NT2/D1 (cell line): ENCODE measurements at regions not wholly inside any gene's neighbourhood (a gene's known extent, or its start where the extent isn't known, plus 50 kb on each side); places are given as distances from the start of the nearest gene placed in this dataset.

ENCODE experiments used
- DNase-seq: peaks from one replicate; pipeline ENCODE4 v3.0.0-alpha.2; 2011; ENCODE audit warnings: low read depth, low spot score
- H3K27me3 ChIP-seq: 2 replicates; pipeline ENCODE4 v1.6.0; 2011; ENCODE audit warnings: mild to moderate bottlenecking; ENCODE audit not compliant: insufficient read length, insufficient read depth
- H3K36me3 ChIP-seq: 2 replicates; pipeline ENCODE4 v1.6.1; 2011; ENCODE audit warnings: mild to moderate bottlenecking, low read length, mixed read lengths; ENCODE audit not compliant: insufficient read depth, insufficient read length
- H3K4me1 ChIP-seq: 2 replicates; pipeline ENCODE4 v1.5.1; 2011; ENCODE audit not compliant: insufficient read depth, insufficient read length
- H3K4me3 ChIP-seq: 2 replicates; pipeline ENCODE4 v1.5.1; 2011; ENCODE audit warnings: low read depth; ENCODE audit not compliant: insufficient read length
- H3K9ac ChIP-seq: 2 replicates; pipeline ENCODE4 v1.6.0; 2011; ENCODE audit warnings: low read depth; ENCODE audit not compliant: insufficient read length
- H3K9me3 ChIP-seq: 2 replicates; pipeline ENCODE4 v1.5.1; 2011; ENCODE audit warnings: mild to moderate bottlenecking, low read length; ENCODE audit not compliant: insufficient read depth
- SUZ12 ChIP-seq: IDR thresholded peaks from 2 replicates; pipeline ENCODE4 v1.6.1; 2011; ENCODE audit not compliant: insufficient read length, insufficient read depth; ENCODE audit errors: extremely low read depth
- YY1 ChIP-seq: IDR thresholded peaks from 2 replicates; pipeline ENCODE4 v1.6.1; 2011; ENCODE audit not compliant: insufficient read length, insufficient read depth
- ZNF274 ChIP-seq: IDR thresholded peaks from 2 replicates; pipeline ENCODE4 v1.6.1; 2011; ENCODE audit warnings: mild to moderate bottlenecking, low read depth, low read length

DNA sequence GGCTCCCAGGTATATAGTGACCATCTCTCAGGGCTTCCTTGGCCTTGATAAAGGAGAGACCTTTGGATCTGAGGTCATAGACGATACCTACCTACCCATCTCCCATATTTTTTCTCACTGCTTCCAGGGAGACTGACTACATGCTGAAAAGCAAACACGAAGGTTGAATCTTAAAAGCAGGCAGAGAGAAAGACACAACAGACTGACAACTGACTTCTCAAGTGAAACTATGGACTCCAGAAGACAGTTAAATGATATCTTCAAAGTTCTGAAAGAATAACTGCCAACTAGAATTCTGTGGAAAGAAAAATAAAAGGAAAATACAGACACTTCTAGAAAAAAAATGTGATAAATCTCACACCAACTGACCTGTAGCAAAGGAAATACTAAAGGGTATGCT is 76.5 kb upstream of the HAAO start:
- no peaks in the 10 kb centered on the region for H3K4me1 ChIP-seq
- no peak for DNase-seq
- no peaks in the 10 kb centered on the region for H3K27me3 ChIP-seq
- peaks cover 10% of the 10 kb centered on the region; the same call in 1 of the 2 replicates for H3K9me3 ChIP-seq
- no peak overlapping the region for H3K4me3 ChIP-seq
- TF ChIP-seq SUZ12: no peak
- no peak for TF ChIP-seq YY1
- TF ChIP-seq ZNF274: no peak
- H3K9ac ChIP-seq: no peak overlapping the region
- H3K36me3 ChIP-seq: no peaks in the 10 kb centered on the region

DNA sequence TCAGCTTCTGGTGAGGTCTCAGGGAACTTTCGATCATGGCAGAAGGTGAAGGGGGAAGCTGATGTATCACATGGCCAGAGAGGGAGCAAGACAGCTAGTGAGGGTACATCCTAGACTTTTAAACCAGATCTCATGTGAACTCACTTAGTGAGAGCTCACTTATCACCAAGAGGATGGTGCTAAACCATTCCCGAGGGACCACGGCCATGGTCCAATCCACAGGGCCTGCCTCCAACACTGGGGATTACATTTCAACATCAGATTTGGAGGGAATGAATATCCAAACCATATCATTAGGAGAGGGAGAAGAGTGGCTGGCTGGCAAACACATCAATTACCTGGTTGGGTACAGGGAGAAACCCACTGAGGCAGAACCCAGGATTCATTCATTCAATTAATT is 75.7 kb upstream of the HAAO start:
- TF ChIP-seq ZNF274 (no peak), SUZ12 (no peak), YY1 (no peak)
- DNase-seq: no peak
- no peak overlapping the region for H3K9ac ChIP-seq

DNA sequence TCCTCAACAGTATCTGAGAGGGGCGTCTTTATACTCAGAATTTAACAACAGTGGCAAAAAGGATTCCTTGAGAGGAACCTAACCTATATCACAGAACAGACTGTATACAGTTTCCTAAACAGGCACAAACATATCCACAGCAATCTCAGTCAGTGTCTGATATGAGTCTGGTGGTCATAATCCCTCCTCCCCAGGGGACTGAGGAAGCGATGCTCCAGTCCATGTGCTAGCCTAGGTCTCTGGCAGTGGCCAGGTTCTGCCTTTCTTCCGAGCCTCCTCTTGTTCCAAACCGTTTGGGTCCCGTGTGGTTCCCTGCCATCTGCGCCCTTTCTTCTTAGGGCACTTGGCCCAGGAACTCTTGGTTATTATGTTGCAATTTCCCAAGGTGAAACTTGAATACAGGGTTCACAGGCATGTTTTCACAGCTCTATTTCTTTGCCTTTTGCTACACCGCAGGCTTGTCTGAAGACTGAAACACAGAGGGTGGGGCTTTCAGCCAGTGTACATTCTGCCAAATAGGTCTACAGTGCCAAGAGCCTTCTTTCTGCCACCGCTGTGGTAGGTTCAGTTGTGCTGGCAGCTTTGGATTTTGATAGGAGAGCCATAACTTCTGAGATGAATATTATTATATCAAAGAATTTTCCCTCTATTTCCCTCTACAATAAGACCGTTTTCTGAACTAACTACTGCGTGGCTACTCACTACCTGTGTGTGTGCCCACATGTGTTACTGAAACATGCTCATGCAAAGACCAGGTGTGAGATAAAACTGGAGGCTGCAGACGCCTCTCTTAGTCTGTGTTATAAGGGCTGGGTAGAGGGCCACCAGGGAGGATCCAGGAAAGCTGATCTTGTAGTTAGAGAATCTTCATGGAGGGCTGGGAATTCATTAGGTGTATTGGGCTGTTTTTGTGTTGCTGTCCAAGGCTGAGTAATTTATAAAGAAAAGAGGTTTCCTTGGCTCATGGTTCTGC is 75.0 kb upstream of the HAAO start:
- H3K36me3 ChIP-seq: no peaks in the 10 kb centered on the region
- no peaks in the 10 kb centered on the region for H3K27me3 ChIP-seq
- no peak for TF ChIP-seq SUZ12
- TF ChIP-seq ZNF274: no peak
- no peak for TF ChIP-seq YY1
- peaks cover 10% of the 10 kb centered on the region; the same call in 1 of the 2 replicates for H3K9me3 ChIP-seq
- no peak overlapping the region for H3K4me3 ChIP-seq
- H3K9ac ChIP-seq: no peak overlapping the region
- no peaks in the 10 kb centered on the region for H3K4me1 ChIP-seq
- DNase-seq: no peak

More for the DNA sequence above, 75.7 kb upstream of the HAAO start:
- no peaks in the 10 kb centered on the region for H3K4me1 ChIP-seq
- H3K9me3 ChIP-seq: peaks cover 10% of the 10 kb centered on the region; the same call in 1 of the 2 replicates
- H3K36me3 ChIP-seq: no peaks in the 10 kb centered on the region
- H3K27me3 ChIP-seq: no peaks in the 10 kb centered on the region
- no peak overlapping the region for H3K4me3 ChIP-seq

DNA sequence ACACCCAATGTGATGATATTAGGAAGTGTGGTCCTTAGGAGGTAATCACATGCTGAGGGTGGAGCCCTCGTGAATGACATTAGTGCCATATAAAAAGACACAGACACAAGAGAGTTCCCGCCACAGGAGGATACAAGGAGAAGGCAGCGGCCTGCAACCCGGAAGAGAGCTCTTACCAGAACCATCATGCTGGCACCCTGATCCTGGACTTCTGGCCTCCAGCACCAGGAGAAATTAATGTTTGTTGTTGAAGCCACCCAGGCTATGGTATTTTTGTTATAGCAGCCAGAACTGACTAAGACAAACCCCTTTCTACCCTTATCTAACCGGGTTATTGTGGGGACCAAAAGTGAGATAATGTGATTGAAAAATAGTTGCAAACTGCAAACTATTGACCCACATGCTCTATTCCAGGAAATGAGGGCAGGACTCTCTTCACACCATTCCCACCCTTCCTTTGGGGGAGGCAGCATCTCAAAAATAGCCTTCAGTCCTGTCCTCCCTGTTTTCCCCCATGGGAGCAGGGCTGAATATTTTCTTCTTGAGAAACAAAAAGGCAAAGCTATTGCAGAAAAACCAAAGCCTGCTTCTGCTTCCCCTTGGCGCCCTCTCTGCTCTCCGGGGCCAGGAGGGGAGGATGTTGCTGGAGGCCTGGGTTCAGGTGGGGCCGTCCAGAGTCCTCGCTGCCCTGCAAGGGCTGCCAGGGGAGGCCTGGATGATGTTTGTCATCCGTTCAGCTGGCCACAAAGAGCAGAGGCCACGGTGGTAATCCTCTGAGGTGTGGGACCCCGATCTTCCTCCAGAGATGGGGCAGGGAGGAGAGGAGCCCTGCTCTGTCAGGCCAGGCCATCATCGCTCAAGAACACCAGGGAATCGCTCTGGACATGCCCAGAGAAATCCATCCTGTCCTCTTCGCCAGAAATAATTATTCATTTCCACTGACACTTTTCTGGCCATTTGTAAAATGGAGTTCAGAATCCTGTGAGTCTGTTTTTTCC is 73.8 kb upstream of the HAAO start:
- H3K27me3 ChIP-seq: no peaks in the 10 kb centered on the region
- no peak for DNase-seq
- H3K4me3 ChIP-seq: no peak overlapping the region
- no peak for TF ChIP-seq SUZ12
- TF ChIP-seq YY1: no peak
- no peak for TF ChIP-seq ZNF274
- H3K9me3 ChIP-seq: peaks cover 10% of the 10 kb centered on the region; the same call in 1 of the 2 replicates
- H3K4me1 ChIP-seq: no peaks in the 10 kb centered on the region
- H3K9ac ChIP-seq: no peak overlapping the region
- H3K36me3 ChIP-seq: no peaks in the 10 kb centered on the region

DNA sequence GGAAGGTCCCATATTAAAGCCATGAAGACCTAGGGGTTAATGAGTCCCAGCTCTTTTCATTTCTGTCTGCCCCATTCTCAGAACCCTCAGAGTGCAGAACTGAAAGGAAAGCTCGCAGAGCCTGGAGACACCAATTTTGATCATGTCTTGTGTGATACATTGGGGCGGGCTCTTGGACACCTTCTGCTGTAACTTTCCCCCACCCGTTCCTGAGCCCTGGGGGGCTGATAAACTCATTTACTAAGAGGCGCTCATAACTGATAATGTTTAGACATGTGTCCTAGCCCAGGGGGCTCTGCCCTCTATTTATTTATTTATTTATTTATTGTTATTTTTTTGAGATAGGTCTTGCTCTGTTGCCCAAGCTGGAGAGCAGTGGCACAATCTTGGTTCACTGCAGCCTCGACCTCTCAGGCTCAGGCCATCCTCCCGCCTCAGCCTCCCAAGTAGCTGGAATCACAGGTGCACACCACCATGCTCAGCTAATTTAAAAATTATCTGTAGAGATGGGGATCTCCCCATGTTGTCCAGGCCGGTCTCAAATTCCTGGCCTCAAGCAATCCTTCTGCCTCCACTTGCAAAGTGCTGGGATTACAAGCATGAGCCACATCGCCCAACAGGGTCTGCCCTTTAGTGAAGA is 72.4 kb upstream of the HAAO start:
- no peak for TF ChIP-seq ZNF274
- no peak for TF ChIP-seq YY1
- no peak for TF ChIP-seq SUZ12
- DNase-seq: no peak
- H3K4me3 ChIP-seq: no peak overlapping the region
- H3K36me3 ChIP-seq: no peaks in the 10 kb centered on the region
- H3K4me1 ChIP-seq: no peaks in the 10 kb centered on the region
- H3K27me3 ChIP-seq: no peaks in the 10 kb centered on the region
- no peak overlapping the region for H3K9ac ChIP-seq
- H3K9me3 ChIP-seq: peaks cover 10% of the 10 kb centered on the region; the same call in 1 of the 2 replicates

DNA sequence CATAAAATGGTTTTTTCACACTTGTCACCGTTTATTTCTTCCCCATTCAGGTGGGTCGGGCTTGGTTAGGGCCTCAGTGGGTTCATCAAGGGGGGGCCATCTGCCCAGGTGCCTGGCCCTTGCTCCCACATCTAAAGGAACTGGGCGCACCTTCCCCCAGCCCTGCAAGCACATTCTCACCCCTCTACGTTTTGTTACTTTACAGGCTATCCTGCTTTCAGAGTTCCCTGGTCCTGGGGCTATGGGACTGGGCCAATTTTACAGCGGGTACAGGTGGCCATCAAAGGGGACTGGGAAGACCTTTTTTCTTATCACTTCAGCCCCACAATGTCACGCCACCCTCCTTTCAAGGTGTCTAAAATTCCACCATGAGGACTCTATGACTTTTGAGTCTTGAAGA is 71.8 kb upstream of the HAAO start:
- TF ChIP-seq ZNF274: no peak
- no peak for TF ChIP-seq SUZ12
- TF ChIP-seq YY1: no peak

More for the DNA sequence above, 71.8 kb upstream of the HAAO start:
- H3K4me3 ChIP-seq: no peak overlapping the region
- DNase-seq: no peak
- H3K4me1 ChIP-seq: no peaks in the 10 kb centered on the region
- H3K27me3 ChIP-seq: no peaks in the 10 kb centered on the region
- no peak overlapping the region for H3K9ac ChIP-seq
- no peaks in the 10 kb centered on the region for H3K36me3 ChIP-seq
- H3K9me3 ChIP-seq: peaks cover 10% of the 10 kb centered on the region; the same call in 1 of the 2 replicates
